GM19455 (cell line): ENCODE measurements at regions not wholly inside any gene's neighbourhood (a gene's known extent, or its start where the extent isn't known, plus 50 kb on each side); places are given as distances from the start of the nearest gene placed in this dataset.

ENCODE experiments used
- ATAC-seq: cut with Tn5 transposase; IDR thresholded peaks from one replicate; pipeline ENCODE4 v1.9.1; 2021; ENCODE audit not compliant: unreplicated experiment

- ATAC-seq: no peak
Observed at GRCh38 chr13:99122171-99122570, 78.5 kb upstream of the UBAC2 start.

- no peak for ATAC-seq
Observed at GRCh38 chr13:99123101-99124045, 77.3 kb upstream of the UBAC2 start.

GRCh38 chr13:99124046-99124400 is 76.6 kb upstream of the UBAC2 start:
- no peak for ATAC-seq

GRCh38 chr13:99124794-99125316 is 75.8 kb upstream of the UBAC2 start:
- ATAC-seq: no peak

- ATAC-seq: no peak
Observed at GRCh38 chr13:99125326-99125915, 75.2 kb upstream of the UBAC2 start.

GRCh38 chr13:99126821-99127220 is 73.8 kb upstream of the UBAC2 start:
- ATAC-seq: no peak

- no peak for ATAC-seq
Observed at GRCh38 chr13:99129050-99129449, 71.6 kb upstream of the UBAC2 start.

GRCh38 chr13:99129951-99130350 is 70.7 kb upstream of the UBAC2 start:
- no peak for ATAC-seq

GRCh38 chr13:99131410-99131809 is 69.2 kb upstream of the UBAC2 start:
- no peak for ATAC-seq

- ATAC-seq: no peak
Observed at GRCh38 chr13:99132295-99132835, 68.3 kb upstream of the UBAC2 start.

GRCh38 chr13:99133230-99133629 is 67.4 kb upstream of the UBAC2 start:
- ATAC-seq: no peak

GRCh38 chr13:99133848-99134247 is 66.8 kb upstream of the UBAC2 start:
- no peak for ATAC-seq

GRCh38 chr13:99135591-99135990 is 65.1 kb upstream of the UBAC2 start:
- no peak for ATAC-seq

- ATAC-seq: no peak
Observed at GRCh38 chr13:99136427-99136954, 64.2 kb upstream of the UBAC2 start.

GRCh38 chr13:99140831-99141230 is 59.8 kb upstream of the UBAC2 start:
- ATAC-seq: no peak

GRCh38 chr13:99143904-99144303 is 56.8 kb upstream of the UBAC2 start:
- no peak for ATAC-seq

- no peak for ATAC-seq
Observed at GRCh38 chr13:99144306-99144705, 56.3 kb upstream of the UBAC2 start.

GRCh38 chr13:99145461-99145860 is 55.2 kb upstream of the UBAC2 start:
- ATAC-seq: no peak

- ATAC-seq: no peak
Observed at GRCh38 chr13:99150575-99151361, 49.9 kb upstream of the UBAC2 start.
